HG03280 (cell line): ENCODE measurements at regions not wholly inside any gene's neighbourhood (a gene's known extent, or its start where the extent isn't known, plus 50 kb on each side); places are given as distances from the start of the nearest gene placed in this dataset.
A peak's percentile ranks its signal among the peaks of the same experiment; 100 is the strongest.

Experiments
- ATAC-seq: cut with Tn5 transposase; IDR thresholded peaks from one replicate; pipeline ENCODE4 v1.9.1; 2021; ENCODE audit warnings: mild to moderate bottlenecking, moderate library complexity; ENCODE audit not compliant: unreplicated experiment

GRCh38 chr12:58252914-58253313 is 311.5 kb downstream of the ATP23 start:
- no peak for ATAC-seq

- no peak for ATAC-seq
Observed at GRCh38 chr12:58253663-58254062, 312.3 kb downstream of the ATP23 start.

DNA sequence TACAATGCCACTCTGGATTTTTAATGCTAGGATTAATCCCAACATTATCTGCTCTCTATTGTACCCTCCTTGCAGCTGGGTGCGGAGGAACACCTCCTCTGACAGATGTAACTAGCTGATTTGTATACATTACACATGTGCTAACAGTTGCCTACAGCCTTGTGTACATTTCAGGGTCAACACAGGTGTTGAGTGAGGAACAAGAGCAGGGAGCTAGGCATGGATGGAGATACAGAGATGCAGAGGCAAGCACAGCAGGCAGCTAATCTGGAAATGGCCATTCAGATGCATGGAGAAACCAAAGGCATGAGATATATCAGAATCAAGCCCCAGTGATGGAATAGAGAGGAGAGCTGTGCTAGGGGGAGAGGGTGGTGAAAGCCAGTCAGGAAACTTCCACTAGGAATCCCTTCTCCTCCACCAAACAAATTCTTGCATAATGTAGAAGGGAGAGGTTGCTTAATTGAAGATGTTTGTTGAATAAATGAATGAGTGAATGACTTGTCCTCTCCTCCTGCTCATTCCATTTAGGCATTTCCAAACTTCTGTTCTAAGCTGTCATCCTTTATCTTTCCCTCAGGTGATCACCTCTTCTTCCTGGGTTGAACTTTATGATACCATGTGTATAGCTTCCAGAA is 313.2 kb downstream of the ATP23 start:
- ATAC-seq = no peak

DNA sequence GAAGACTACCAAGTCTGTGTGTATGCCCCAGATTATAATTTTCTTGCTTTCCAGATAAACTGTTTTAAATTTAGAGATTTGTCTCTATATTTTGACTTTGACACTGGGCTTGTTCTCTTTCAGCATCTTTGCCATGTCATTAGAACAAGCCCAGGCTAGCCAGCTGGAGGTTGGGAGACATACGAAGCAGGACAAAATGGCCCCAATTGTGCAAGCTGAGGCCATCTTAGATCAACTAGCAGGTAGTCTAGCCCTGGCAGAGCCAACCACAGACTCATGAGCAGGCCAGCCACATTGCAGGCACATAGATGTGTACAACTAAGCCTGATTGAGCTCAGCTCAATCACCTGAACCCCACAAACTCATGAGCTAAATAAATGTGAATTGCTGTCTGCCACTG is 321.4 kb downstream of the ATP23 start:
- no peak for ATAC-seq

- no peak for ATAC-seq
Observed at GRCh38 chr12:58263816-58264215, 322.4 kb downstream of the ATP23 start.

DNA sequence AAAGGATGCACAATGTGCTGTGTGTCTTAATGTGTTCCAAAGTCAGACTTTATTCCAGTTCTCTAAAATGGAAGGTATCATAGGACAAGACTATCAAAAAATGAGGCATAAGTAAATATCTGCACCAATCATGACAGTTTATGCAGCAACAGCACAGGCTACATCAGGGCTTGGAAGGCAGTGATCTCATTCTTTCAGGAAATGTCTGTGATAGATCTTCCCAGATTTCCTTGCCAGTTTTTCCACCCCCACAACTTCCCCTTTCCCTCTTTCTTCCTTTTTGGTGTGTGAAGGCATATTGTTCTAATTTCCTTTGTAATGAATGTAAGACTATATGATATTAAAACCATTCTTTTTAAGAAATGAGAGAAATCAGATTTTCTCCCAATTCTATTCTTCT is 326.7 kb downstream of the ATP23 start:
- no peak for ATAC-seq

DNA sequence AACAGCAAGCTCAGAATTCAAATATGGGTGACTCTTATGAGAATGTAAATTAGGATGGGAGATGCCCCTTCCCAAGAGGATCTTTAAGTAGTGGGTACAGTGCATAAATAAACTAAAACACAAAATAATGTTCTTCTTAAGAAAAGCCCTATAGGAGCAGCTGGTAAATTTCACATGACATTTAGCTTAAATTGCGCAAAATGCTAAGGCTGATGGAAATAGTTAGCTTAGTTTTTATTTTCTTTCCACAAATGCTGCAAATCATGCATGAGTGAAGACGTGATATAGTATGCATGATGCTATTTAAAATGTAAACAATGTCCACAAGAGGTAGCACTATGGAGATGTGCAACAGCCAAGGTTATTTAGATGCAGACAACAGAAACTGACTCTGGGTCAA is 328.1 kb downstream of the ATP23 start:
- no peak for ATAC-seq

DNA sequence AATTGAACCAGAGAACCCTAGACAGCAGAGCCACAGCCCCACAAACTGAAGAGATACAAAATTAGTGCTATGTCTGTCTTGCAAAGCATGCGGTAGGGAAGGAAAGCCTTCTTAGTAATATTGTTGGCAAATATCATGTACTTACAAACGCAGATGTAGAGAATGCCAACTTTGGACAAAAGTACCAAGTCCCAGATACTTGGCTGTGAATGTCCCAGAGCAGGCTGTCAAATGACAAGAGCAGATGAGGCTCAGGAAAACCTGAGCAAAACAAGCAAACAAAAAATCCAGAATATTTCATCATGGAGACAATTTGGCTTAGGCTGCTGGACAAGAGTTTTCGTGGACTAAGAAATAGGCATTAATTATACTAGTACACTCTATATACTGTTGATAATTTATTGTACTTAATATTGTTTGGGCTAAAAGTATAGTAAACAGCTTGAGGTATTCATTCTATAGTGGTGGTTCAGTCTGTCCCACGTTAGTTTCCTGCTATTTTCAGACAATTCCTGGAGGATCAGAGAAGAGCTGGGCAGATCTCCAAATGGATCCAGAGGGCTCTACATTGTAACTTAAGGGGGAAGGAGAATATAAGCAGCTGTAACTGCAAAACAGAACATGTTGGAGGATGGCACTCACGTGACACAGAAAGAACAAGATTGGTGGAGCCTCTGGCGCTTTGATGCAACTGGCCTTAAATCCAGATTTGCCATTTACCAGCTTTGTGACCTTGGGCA is 329.8 kb downstream of the ATP23 start:
- no peak for ATAC-seq

DNA sequence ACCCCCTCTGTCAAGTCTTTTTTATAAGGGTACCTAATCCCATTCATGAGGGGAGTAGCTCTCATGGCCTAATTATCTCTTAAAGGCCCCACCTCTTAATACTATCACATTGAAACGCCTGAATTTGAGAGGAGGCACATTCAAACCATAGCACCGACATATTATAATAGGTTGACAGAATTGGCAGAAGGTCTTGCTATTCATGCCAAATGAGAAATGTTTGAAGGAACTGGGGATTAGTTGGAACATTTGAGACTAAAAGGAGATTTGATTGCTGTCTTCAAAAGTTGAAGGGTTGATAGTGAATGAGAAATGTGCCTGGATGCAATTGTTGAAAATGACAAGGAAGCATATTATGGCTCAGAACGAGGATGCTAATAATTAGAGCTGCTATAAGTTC is 331.1 kb downstream of the ATP23 start:
- no peak for ATAC-seq

DNA sequence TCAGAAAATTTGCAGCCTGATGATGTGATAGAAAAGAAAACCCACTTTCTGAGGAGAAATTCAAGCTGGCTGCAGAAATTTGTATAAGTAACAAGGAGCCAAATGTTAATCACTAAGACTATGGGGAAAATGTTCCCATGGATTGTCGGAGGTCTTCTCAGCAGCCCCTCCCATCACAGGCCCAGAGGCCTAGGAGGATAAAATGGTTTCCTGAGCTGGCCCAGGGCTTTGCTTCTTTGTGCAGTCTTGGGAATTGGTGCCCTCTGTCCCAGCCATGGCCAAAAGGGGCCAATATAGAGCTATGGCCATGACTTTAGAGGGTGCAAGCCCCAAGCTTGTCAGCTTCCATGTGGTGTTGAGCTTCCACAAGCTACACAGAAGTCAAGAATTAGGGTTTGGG is 335.9 kb downstream of the ATP23 start:
- ATAC-seq = no peak

GRCh38 chr12:58283553-58283952 is 342.2 kb downstream of the ATP23 start:
- ATAC-seq = no peak

DNA sequence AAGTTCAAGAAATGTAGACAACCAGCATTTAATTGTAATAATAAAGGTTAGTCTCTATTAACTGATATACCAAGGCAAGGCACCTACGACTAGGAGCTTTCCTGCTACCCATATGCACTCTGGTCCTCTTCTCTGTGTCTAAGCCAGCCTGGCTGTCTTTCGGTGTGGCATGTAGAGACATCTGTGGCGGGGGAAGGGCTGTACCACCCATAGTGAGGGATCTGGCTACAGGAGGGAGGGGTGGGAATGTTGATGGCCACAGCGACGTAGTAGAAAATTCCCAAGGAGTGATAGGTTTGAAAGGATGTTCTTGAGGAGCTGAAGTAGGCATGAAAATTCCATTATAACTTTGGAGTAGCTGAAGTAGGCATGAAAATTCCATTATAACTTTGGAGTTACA is 344.2 kb downstream of the ATP23 start:
- ATAC-seq = no peak

DNA sequence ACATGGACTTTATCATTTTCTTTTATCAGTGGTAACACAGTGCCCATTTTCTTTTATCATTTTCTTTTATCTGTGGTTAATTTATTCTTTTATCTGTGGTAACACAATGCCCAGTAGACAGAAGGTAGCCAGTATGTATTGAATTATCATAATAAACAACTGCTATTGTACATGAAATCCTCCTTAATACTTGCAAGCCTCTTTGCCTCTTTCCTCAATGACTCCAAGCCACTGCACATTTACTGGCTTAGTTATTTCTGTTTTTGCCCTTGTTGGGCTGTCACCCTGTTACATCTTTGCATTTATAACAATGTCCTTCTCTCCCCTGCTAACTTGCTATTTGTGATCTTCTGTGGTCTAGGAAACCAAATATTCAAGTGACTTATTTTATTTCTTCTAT is 345.0 kb downstream of the ATP23 start:
- ATAC-seq = no peak

- no peak for ATAC-seq
Observed at GRCh38 chr12:58288190-58288589, 346.8 kb downstream of the ATP23 start.

- peak; percentile 68 for ATAC-seq
Observed at GRCh38 chr12:58291106-58291505, 349.7 kb downstream of the ATP23 start.

- no peak for ATAC-seq
Observed at GRCh38 chr12:58293308-58293982, 352.1 kb downstream of the ATP23 start.

DNA sequence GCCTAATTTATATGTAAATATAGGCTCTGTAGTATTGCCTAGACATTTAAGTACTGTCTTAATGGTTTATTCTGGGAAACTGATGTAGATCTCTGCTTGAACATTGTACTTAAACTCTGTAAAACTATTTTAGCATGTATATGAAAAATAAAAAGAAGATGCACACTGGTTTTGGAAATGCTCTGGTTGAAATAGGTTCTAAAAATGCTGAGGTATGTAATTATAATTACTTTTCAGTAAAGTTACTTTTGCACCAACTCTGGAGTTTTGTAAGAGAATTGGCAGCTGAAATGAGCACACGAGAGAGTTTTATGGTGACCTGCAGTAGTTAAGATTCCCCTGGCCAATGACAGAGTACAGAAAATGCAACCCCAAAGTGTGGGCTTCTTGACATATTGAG is 353.9 kb downstream of the ATP23 start:
- no peak for ATAC-seq

GRCh38 chr12:58296863-58297262 is 355.5 kb downstream of the ATP23 start:
- no peak for ATAC-seq

DNA sequence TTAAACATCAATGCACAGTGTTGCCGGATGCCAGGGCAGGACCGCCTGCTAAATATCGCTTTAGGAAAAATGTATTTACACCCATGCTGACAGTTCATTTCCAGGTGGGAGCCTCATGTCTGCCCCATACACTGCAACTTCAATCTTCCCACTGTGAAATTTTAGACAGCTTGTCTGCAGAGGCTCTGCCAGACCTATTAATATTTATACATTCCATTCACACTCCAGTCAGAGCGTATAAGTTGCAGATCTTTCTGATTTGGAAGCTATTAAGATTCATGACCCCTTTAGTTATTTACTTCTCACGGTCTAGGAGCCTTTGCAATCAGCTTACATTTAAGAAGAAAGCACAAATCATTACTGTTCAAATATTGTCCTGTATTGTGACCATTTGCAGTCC is 357.4 kb downstream of the ATP23 start:
- no peak for ATAC-seq

GRCh38 chr12:58299371-58299770 is 358.0 kb downstream of the ATP23 start:
- no peak for ATAC-seq

GRCh38 chr12:58301038-58301729 is 359.8 kb downstream of the ATP23 start:
- ATAC-seq = no peak

DNA sequence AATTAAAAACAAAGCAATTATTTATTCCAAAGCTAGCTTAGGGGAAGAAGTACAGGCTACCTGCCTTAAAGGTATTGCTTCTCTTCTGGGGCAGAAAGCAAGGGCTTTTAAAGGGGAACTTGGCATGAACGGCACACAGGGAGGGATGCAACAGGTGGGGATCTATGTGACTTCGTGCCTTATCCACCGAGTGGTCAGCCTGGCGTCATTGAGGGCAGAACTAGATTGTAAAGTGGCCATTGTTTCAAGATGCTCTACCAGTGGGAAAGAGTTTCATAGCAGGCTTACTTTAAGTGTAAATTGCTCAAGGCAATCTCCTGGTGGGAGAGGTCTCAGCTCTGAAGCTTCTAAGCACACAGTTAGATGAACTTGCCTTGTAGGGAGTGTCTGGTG is 360.4 kb downstream of the ATP23 start:
- no peak for ATAC-seq
